ENCODE measurements at regions not wholly inside any gene's neighbourhood (a gene's known extent, or its start where the extent isn't known, plus 50 kb on each side); places are given as distances from the start of the nearest gene placed in this dataset.

- no peak overlapping the region for H3K23ac ChIP-seq (ENCODE audit: insufficient read length)
- no peak overlapping the region for H2BK20ac ChIP-seq (ENCODE audit: low read length)
- no peak overlapping the region for H3K14ac ChIP-seq (ENCODE audit: insufficient read length)
- H3K4ac ChIP-seq (replicated peaks; ENCODE audit: insufficient read length, low read depth, low read length), result no peak overlapping the region
- no peak overlapping the region for H3K27ac ChIP-seq (ENCODE audit: low read depth, low read length)
- peaks cover 2 to 26% (median 7%) of the 10 kb centered on the region in 4 experiments; a peak in 4 of 7 replicates for H3K4me1 ChIP-seq (replicated peaks in 1 of 4; ENCODE audit: control insufficient read depth in 3 of 4, insufficient read depth in 4 of 4, low read length in 3 of 4)
- H3K56ac ChIP-seq (replicated peaks; ENCODE audit: insufficient read length, low read depth, low read length), result no peak overlapping the region
- no peak overlapping the region for H2AFZ ChIP-seq (ENCODE audit: low read length)
- no peaks in the 10 kb centered on the region for H3K79me2 ChIP-seq (ENCODE audit: control insufficient read depth in 1 of 2, insufficient read depth in 2 of 2, low read length in 2 of 2)
- ChIA-PET CTCF (ENCODE audit: partially characterized antibody) (no interaction called here), POLR2A (ENCODE audit: partially characterized antibody) (no interaction called here)
- H4K20me1 ChIP-seq (replicated peaks in 1 of 2; ENCODE audit: control insufficient read depth in 1 of 2, insufficient read depth in 2 of 2, low read length in 2 of 2), result no peaks in the 10 kb centered on the region
- no peak overlapping the region for H3K18ac ChIP-seq (ENCODE audit: extremely low read depth, low read length)
- no peaks in the 10 kb centered on the region for H3K36me3 ChIP-seq (ENCODE audit: control insufficient read depth in 2 of 4, insufficient read depth in 4 of 4, low read length in 3 of 4)
- no peaks in the 10 kb centered on the region for H3K79me1 ChIP-seq (ENCODE audit: low read depth, low read length)
- H4K8ac ChIP-seq (ENCODE audit: extremely low read depth, insufficient read depth, low read length), result no peak overlapping the region; the same call in 1 of the 2 replicates
- FAIRE-seq, result no peak
- WGBS, 2 experiments (ENCODE audit: extremely low coverage in 1 of 2, insufficient coverage in 1 of 2, insufficient read length in 1 of 2, insufficient replicate concordance in 2 of 2, low coverage in 1 of 2, low lambda C conversion rate in 2 of 2, missing lambda C conversion rate in 1 of 2), result 84% methylated on average over 9 of the region's 9 CpGs; no CpG with 5 or more reads in 1 of the 2 experiments
- no peak overlapping the region for H3K9ac ChIP-seq (replicated peaks in 1 of 4; ENCODE audit: extremely low read depth in 1 of 4, low read depth in 3 of 4, low read length in 3 of 4)
- no peak overlapping the region for H2BK5ac ChIP-seq (ENCODE audit: low read depth, low read length)
- DNase-seq (ENCODE audit: low read depth in 1 of 2, low spot score in 2 of 2), result no peak
- no peak for TF ChIP-seq EZH2 (IDR thresholded peaks at IDR 0.05; ENCODE audit: low read depth, low read length, severe bottlenecking)
- TF ChIP-seq E2F6 (IDR thresholded peaks at IDR 0.05), result no peak
- no peak for TF ChIP-seq PHF8 (conservative IDR thresholded peaks at IDR 0.05; ENCODE audit: low read depth, low read length)
- TF ChIP-seq CREB1 (IDR thresholded peaks at IDR 0.05), result no peak
- TF ChIP-seq SP1 (IDR thresholded peaks at IDR 0.05; ENCODE audit: low read depth, low read length), result no peak
- no peak for TF ChIP-seq SIRT6 (IDR thresholded peaks at IDR 0.05; ENCODE audit: low read length)
- TF ChIP-seq, protein P1, sequence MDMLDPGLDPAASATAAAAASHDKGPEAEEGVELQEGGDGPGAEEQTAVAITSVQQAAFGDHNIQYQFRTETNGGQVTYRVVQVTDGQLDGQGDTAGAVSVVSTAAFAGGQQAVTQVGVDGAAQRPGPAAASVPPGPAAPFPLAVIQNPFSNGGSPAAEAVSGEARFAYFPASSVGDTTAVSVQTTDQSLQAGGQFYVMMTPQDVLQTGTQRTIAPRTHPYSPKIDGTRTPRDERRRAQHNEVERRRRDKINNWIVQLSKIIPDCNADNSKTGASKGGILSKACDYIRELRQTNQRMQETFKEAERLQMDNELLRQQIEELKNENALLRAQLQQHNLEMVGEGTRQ (IDR thresholded peaks at IDR 0.05; ENCODE audit: low read length), result no peak
- no peak for TF ChIP-seq SIX5 (IDR thresholded peaks at IDR 0.05; ENCODE audit: low read depth, low read length)
- TF ChIP-seq RBBP5 (IDR thresholded peaks at IDR 0.05; ENCODE audit: borderline replicate concordance, low read depth, low read length), result no peak
- TF ChIP-seq TEAD4 (IDR thresholded peaks at IDR 0.05; ENCODE audit: low read depth, low read length), result no peak
- H3K27me3 ChIP-seq (replicated peaks in 1 of 4; ENCODE audit: control insufficient read depth in 3 of 4, extremely low read depth in 1 of 4, insufficient read depth in 3 of 4, low read length in 3 of 4), result no peaks in the 10 kb centered on the region
- no peak overlapping the region for H4K5ac ChIP-seq (ENCODE audit: insufficient read length, low read depth, low read length)
- no peak overlapping the region for H2BK15ac ChIP-seq (ENCODE audit: low read length)
- H3K23me2 ChIP-seq (ENCODE audit: low read depth, low read length), result no peaks in the 10 kb centered on the region
- H2BK12ac ChIP-seq (ENCODE audit: low read depth, low read length), result peak overlapping the region; percentile 5; the same call in 1 of the 2 replicates
- no peak overlapping the region for H3K4me3 ChIP-seq (ENCODE audit: extremely low read depth in 1 of 4, insufficient read depth in 2 of 4, low read depth in 3 of 4, low read length in 4 of 4)
- no peak overlapping the region for H2AK5ac ChIP-seq (ENCODE audit: low read depth, low read length)
- no peak overlapping the region for H4K91ac ChIP-seq (replicated peaks; ENCODE audit: insufficient read length, low read length)
- H2BK120ac ChIP-seq (replicated peaks; ENCODE audit: low read depth, low read length), result no peak overlapping the region
- H3K9me3 ChIP-seq (ENCODE audit: insufficient read depth in 2 of 2, low read depth in 1 of 2, low read length in 1 of 2), result no peaks in the 10 kb centered on the region
- no peak overlapping the region for H3K4me2 ChIP-seq (ENCODE audit: insufficient read depth in 1 of 2, low read depth in 2 of 2, low read length in 2 of 2)
Measured at GRCh38 chr17:13973960-13974651, 95.2 kb upstream of the COX10 start.

Data from H1 (cell line).